HG03460 (cell line): ENCODE measurements at regions not wholly inside any gene's neighbourhood (a gene's known extent, or its start where the extent isn't known, plus 50 kb on each side); places are given as distances from the start of the nearest gene placed in this dataset.
"Not testable (repeated sequence)": the region's sequence is repeated elsewhere in the genome, so short reads cannot be mapped to it uniquely, and the experiment has no call there.

Experiments used
- ATAC-seq: cut with Tn5 transposase; IDR thresholded peaks from one replicate; pipeline ENCODE4 v1.9.1; 2021; ENCODE audit not compliant: unreplicated experiment

DNA sequence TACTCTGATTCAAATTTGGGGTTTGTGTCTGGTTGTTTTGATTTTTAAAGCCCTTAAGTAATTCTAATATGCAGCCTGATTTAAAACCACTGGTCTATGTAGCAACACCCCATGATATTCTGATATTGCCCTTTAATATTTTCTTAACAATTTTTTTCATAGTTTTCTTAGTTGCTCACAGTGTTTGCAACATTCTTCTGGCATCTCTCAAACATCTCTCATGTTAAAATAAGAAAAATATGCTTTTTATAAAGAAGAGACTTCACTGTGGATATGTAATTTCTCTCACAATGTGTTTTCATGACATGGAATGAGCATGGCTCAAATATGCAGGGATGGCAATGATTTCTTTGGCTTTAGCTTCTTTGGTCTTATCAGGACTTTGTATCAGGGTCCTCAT is 183.7 kb downstream of the TAF11L14 start:
- ATAC-seq: no peak

DNA sequence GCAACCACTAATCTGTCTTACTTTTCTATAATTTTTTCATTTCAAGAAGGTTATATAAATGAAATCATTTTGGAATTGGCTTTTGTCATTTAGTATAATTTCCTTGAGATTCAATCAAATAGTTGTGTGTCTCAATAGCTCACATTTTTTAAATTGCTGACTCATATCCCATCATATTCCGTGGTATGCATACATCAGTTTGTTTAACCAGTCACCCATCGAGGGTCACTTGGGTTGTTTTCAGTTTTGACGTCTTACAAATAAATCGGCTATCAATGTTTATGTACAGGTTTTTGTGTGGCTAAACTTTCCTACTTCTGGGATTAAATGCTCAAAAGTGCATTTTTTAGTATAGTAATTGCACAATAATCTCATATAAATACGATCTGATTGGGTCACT is 185.5 kb downstream of the TAF11L14 start:
- no peak for ATAC-seq

DNA sequence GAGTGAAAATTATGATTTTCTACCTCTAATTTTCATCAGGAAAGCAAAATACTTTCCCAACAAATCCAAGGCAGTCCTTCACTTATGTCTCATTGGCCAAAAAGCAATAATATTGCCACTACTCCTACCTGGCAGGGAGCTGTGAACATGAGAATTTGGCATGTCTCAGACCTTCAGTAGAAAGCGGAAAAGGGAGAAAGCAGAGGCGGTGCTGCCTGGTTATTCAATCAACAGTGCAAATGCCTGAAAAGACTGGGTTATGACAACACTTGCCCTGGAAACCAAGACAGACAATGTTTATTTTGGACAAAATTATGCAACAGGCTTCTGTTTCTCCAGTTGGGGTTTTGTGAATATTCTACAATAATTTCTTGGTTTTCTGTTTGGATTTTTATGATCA is 194.4 kb downstream of the TAF11L14 start:
- ATAC-seq: no peak

DNA sequence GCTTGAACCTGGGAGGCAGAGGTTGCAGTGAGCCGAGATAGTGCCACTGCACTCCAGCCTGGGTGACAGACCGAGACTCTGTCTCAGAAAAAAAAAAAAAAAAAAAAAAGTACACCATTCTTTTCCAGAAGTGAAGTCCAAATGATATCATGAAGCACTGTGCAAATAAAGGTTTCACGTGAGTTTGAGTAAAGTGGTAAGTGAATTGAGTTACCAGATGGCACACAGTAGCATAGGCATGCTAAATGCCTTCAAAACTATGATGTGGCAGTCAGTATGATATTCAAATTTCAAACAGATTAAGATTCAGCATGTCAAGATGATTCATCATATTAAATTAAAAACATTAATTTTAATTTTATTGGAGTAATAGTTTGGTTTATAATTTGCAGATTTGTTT is 195.2 kb downstream of the TAF11L14 start:
- no peak for ATAC-seq

DNA sequence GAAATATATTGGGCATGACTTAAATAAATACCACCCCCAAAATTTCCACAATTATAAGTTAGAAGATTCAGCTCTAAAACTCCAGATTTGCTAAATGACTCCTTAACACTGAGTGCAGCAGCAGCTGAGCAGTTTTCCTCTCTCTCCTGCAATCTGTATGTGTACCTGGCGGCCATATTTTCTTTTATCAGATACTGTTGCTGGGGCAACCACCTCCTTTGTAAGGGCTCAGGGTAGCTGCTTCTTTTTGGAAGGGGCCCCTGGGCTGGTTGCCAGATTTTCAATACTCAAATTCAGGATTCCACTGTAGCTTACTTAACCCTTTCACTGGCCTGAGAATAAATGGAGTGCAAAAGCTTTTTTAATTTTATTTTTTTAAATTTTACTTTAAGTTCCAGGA is 197.0 kb downstream of the TAF11L14 start:
- no peak for ATAC-seq

DNA sequence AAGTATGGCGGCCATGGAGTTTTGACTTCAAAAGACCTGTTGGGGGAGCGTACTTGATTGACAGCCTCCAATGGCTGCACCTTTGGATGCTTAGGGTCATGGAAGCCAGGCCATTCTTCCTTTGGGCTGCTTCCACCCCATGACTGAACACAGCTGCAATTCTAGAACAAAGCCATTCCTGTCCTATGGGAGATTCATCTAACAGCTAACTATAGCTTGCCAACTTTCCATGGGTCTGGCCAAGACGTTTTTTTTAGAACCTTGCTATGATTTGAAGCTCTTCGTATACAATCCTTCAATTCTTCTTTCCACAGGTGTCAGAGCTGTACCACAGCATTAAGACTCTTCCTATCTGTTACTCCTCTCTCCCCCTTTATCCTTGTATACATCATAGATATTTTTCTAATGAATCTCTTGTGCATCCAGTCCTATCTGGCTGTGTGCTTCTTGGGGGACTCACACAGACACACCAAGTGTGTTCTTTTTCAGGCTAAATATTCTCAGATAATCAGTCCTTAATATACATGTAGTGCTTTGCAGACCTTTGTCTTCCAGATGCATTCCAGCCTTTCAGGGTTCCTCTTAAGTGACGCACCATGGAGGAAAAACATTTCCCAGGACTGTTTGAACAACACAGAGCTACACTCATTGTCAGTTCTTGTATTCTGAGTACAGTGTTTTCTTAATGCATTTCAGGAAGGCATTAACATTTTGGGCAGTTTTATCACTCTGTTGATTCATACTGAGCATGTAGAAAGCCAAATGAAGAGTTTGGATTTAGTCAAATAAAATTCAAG is 198.9 kb downstream of the TAF11L14 start:
- ATAC-seq: no peak

DNA sequence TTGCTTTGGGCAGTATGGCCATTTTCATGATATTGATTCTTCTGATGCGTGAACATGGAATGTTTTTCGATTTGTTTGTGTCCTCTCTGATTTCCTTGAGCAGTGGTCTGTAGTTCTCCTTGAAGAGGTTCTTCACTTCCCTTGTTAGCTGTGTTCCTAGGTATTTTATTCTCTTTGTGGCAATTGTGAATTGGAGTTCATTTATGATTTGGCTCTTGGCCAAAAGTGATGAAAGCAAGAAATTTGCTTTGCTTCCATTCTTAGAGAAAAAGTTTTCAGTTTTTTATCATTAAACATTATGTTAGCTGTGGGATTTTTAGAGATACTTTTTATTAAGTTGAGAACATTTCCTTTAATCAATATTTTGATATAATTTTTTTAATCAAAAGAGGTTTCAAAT is 203.5 kb downstream of the TAF11L14 start:
- ATAC-seq: no peak

DNA sequence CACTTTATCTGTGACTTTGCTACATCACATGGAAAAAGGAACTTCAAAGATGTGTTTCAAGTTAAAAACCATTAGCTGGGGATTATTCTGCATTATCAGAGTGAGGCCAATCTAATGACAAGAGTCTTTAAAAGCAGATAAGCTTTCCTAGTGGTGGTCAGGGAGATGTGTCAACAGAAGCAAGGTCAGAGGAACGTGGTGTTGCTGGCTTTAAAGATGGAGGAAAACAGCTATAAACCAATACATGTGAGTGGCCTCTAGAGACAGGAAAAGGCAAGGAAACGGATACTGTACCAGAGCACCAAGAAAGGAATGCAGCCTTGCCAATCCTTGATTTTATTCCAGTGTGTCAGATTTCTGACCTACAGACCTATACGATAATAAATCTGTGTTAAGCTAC is 204.2 kb downstream of the TAF11L14 start:
- no peak for ATAC-seq

DNA sequence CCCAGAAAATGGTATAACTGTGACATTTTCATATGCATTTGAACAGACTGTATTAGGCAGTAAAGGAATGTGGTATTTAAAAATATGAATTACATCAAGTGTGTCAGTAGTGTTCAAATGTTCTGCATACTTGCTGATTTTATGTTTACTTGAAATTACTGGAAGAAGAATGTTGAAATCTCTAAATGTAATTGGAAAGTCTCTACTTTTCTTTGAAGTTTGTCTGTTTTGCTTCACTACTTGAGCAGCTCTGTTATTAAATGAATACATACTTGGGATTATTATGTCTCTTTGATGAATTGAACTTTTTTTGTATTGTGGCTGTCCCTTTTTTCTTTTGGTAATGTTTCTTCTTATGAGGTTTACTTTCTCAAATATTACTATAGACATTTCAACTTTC is 205.6 kb downstream of the TAF11L14 start:
- no peak for ATAC-seq

DNA sequence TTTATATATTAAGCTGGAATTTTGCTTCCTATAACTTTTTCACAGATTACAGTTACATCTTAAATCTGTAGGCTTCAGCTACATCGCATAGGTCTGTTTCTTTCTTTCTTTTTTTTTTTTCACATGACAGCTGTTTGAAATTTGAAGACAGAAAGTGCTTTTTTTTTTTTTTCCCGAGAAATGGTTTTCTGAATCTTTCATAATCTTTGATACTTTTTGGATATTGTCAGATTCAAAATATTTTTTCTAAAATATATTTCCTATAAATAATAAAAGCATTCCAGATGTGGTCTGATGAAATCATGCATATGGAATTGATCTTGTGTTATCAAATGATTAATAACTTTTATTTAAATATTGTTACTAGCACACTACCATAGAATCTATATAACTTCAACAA is 212.2 kb downstream of the TAF11L14 start:
- no peak for ATAC-seq

DNA sequence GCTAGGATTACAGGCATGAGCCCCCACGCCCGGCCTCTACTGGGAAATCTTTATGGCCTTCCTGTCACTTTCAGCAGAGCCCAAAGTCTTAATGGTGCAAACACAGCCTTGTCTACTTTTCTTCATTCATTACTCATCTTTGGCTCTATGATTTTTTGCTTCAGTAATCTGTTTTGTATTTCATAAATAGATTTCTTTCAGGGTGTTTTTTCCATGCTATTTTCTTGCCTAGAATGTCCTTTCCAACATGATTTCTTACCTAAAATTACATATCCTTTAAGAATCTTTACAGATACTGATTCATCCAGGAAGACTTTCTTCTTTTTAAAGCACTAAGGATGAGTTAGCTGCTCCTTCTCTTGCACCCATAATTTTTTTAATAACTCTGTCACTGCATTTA is 213.0 kb downstream of the TAF11L14 start:
- ATAC-seq: no peak

DNA sequence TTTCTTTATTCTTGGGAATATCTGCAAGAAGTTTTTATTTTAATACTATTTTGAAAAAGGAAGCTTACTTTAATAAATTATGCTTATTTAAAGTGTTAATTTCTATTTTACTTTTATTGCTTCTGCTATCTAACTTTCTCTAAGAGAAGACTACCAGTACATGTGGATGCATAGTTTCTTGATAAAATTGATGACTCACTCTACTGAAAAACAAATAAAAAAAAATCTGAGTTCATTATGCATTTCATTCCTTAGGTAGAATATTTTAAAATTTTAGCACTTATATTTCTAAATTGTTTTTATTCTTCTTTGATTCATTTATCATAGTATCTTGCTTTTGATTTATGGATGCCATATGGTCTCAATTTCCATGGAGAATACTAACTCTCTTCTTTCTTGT is 217.9 kb downstream of the TAF11L14 start:
- ATAC-seq: no peak

DNA sequence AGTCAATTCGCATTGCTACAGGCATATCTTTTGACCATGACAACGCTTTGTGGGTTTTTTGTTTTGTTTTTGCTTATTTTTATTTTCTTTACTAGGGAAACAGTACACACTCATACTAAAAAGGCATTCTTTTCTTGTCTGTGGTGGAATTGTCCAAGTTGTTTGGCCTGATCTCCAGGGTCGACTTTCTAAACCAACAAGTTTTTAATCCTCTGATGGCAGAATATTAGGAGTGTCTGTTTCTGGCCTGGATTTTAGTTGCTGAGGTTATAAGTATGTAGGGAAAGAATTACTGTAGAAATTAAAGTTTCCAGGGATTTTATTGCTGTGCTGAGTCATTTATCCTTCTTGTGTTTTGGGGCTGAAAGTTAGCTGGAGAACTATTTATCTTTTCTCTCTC is 218.5 kb downstream of the TAF11L14 start:
- ATAC-seq: no peak

DNA sequence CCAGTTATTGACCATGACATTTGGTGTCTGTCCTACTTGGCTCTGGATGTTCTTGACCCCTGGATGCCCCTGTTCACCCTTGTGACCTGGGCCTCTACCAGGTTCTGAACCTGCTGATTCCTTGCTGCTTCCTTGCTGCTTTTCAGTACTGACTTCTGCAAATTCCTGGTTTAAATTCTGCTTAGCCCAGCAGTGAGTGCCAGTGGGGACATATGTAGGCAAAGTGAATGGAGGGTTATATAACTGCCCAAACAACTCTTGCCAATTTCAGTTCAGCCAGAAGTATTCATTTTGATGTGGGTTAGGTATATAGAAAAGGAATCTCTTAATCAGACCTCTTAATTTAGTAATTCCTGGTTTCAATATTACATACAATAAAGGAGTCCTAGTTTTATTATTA is 220.6 kb downstream of the TAF11L14 start:
- ATAC-seq: no peak

DNA sequence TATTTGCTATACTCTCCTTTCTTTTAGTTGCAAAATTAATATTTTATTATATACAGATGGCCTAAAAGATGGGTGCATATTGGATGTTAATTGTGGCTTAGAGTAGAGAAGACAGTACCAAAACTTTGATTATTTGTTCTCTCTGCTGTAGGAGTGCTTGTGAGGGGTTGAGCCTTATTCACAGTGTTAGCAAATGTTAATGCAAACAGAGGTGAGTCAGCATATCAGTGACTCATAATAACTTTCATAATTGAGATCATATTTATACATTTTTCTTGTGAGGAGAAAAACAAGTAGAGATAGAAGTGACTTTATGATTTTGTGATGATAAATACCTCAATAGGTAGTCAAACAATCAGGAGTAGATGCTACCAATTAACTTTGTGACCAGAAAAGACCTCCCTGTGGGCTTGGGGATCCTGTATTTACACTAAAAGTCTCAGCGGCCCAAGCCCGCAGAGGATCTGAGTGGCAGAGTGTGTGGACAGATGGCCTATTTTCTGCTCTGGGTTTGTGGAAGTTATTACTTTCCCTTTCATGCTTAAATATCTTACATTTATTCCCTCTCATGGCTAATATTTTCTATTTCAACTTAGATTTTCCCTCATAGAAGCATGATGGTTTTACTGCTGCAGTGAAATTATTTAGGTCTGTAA is 226.5 kb downstream of the TAF11L14 start:
- ATAC-seq: no peak

DNA sequence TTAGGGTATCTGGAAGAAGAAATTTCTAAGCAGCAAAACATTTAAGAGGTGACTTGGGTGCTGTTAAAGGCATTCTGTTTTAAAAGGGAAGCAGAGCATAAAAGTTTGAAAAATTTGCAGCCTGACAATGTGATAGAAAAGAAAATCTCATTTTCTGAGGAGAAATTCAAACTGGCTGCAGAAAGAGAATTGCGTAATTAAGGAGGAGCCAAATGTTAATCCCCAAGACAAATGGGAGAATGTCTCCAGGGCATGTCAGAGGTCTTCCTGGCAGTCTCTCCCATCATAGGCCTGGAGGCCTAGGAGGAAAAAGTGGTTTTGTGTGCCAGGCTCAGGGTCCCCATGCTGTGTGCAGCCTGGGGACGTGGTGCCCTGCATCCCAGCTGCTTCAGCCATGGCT is 230.6 kb downstream of the TAF11L14 start:
- not testable (repeated sequence) for ATAC-seq

DNA sequence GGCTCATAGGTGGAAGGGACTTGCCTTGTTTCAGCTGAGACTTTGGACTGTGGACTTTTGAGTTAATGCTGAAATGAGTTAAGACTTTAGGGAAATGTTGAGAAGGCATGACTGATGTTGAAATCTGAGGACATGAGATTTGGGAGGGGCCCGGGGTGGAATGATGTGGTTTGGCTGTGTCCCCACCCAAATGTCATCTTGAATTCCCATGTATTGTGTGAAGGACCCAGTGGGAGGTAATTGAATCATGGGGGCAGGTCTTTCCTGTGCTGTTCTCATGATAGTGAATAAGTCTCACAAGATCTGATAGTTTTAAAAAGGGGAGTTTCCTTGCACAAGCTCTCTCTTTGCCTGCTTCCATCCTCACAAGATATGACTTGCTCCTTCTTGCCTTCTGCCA is 231.7 kb downstream of the TAF11L14 start:
- ATAC-seq: not testable (repeated sequence)

DNA sequence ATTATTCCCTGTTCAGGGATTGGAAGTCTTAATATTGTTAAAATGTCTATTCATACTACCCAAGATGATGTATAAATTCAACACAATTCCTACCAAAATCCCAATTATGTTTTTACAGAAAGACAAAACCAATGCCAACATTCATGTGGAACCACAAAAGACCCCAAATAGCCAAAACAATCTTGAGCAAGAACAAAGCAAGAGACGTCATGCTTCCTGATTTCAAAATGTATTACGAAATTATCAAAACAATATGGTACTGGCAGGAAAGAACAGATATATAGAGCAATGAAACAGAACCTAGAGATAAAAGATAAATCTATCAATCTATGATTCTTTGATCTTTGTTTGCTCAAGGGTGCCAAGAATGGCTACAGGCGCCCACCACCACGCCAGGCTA is 237.9 kb downstream of the TAF11L14 start:
- ATAC-seq: no peak

DNA sequence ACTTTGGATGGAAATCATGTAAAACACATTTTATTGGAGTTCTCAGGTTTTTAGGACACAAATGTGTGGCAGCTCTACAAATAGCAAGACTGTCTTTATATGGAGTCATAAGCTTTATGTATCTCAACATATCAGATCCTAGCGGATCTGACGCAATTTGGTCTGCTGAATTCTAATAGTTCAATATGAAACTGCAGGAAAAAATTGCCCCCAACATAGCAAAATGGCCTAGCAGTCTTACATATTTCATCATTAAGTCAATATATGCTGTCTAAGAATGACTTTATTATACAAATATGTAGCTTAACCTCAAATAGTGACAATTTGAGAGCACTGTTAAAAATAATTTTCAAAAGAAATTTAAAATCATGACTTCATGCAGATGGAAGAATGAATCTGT is 244.3 kb downstream of the TAF11L14 start:
- no peak for ATAC-seq

DNA sequence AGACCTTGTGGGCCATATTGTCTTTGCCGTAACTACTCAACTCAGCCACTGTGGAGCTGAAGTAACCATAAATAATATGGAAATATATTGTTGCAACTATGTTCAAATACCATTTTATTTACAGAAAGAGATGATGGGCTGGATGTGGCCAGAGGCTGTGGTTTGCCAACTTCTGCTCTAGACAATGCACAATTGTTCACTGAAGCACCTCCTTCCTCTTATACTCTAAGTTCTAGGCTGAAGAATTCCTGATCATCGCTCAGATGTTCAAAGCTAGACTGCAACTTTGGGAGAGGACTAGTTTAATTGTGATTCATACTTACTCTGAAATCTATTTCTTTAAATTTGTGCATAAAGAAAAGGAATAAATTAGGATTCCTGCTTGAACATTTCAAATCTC is 245.0 kb downstream of the TAF11L14 start:
- ATAC-seq: no peak

DNA sequence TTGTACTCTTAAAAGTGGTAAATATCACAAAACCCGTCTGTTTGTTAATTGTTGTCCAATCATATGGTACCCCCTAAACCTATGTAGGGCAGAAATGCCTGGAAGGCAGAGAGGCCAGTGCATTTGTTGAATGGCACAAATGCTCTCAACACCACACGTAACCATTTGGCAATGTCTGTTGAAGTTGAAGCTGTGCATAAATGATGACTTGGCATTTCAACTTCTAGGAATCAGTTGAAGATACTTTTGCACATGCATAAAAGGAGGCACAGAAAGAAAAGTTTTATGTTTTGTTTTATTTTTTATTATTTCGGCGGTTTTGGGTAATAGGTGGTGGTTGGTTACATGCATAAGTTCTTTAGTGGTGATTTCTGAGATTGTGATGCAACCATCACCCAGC is 246.6 kb downstream of the TAF11L14 start:
- ATAC-seq: no peak

DNA sequence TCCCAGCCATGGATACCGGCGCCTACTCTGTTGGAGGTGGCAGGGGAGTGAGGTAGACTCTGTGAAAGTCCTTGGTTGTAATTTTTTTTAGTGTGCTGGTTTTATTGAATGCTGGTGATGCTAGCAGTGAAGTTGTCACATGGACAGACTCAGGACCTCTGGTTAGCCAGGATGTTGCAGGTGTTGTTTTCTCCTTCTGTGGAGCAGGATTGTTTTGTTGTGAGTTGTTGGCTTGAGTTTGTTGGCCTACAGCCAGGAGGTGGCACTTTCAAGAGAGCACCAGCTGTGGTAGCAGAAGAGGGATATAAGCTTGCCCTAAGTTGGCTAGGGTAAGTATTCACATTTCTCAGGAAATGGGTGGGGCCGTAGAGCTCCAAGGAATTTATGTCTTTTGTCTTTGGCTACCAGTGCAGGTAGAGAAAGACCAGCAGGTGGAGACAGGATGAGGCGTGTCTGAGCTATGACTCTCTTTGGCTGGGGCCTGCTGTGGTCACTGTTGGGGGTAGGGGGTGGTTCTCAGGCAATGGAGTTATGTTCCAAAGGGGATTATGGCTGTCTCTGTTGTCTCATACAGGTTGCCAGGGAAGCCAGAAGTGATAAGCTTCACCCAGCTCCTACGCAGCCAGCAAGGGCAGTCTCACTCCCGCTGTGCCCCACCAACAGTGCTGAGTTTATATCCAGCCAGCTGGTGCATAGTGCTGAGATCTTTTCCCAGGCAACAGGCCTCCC is 248.7 kb downstream of the TAF11L14 start:
- no peak for ATAC-seq
